Subcutaneous abdominal adipose tissue (tissue), 5 donors: ENCODE measurements at regions not wholly inside any gene's neighbourhood (a gene's known extent, or its start where the extent isn't known, plus 50 kb on each side); places are given as distances from the start of the nearest gene placed in this dataset.

Experiments used
- H3K27ac ChIP-seq: one replicate; pipeline ENCODE4 v1.7.0; 2013; ENCODE audit warnings: low read depth, mild to moderate bottlenecking, inconsistent platforms, low read length, moderate library complexity
- H3K27me3 ChIP-seq, 5 donors: one replicate each; pipeline ENCODE4 v1.7.0; 2013; ENCODE audit warnings: low read length in 5 of 5, inconsistent platforms in 1 of 5; ENCODE audit not compliant: control insufficient read depth in 5 of 5, insufficient read depth in 4 of 5
- H3K36me3 ChIP-seq, 5 donors: one replicate each; pipeline ENCODE4 v1.7.0; 2013; ENCODE audit warnings: low read length in 5 of 5; ENCODE audit not compliant: control insufficient read depth in 5 of 5, insufficient read depth in 5 of 5
- H3K4me1 ChIP-seq, 5 donors: one replicate each; pipeline ENCODE4 v1.7.0; 2013; ENCODE audit warnings: low read length in 5 of 5, mild to moderate bottlenecking in 3 of 5, moderate library complexity in 1 of 5; ENCODE audit not compliant: control insufficient read depth in 5 of 5, insufficient read depth in 5 of 5
- H3K4me3 ChIP-seq, 5 donors: one replicate each; pipeline ENCODE4 v1.7.0; 2013; ENCODE audit warnings: low read length in 5 of 5, low read depth in 1 of 5
- H3K9ac ChIP-seq, 5 donors: one replicate each; pipeline ENCODE4 v1.7.0; 2013; ENCODE audit warnings: low read length in 5 of 5, mild to moderate bottlenecking in 4 of 5, moderate library complexity in 3 of 5
- H3K9me3 ChIP-seq, 5 donors: one replicate each; pipeline ENCODE4 v1.7.0; 2013; ENCODE audit warnings: low read length in 5 of 5; ENCODE audit not compliant: control insufficient read depth in 5 of 5
- donor health status: healthy.
- donor health status: healthy.
- donor health status: healthy.
- donor health status: healthy.
- donor health status: healthy.

DNA sequence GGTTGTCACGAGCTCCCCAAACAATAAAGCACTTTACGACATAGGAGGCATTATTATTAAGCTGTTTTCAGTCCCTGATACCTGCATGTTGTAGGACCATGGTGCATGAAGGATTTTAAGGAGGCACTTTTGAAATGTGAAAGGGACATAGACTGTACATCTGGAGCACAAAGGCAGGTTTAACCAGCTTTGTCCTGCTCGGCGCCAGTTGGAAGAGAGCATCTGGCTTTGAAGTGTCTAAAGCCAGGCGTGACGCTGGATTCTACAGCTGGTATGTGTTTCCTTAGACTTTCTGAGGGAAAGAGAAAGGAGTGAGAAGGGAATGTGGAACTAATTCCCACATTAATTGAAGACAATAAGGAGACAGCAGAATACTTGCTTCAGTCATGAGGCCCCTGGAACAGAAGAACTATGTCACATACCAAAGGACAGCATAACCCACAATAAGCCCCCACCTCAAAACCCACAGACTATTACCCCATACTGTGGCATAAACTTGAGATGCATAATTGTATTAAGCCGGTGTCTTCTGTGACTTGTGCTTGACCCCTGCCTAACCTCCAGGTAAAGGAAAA lies 381.0 kb upstream of the MEX3C start:
- H3K36me3 ChIP-seq, result no peaks in the 10 kb centered on the region
- no peaks in the 10 kb centered on the region for H3K4me1 ChIP-seq
- H3K4me3 ChIP-seq, result no peak overlapping the region
- H3K27ac ChIP-seq, result no peak overlapping the region
- H3K9me3 ChIP-seq, result peaks cover 5 to 20% (median 11%) of the 10 kb centered on the region in 5 donors
- H3K9ac ChIP-seq, result no peak overlapping the region
- H3K27me3 ChIP-seq, result no peaks in the 10 kb centered on the region

DNA sequence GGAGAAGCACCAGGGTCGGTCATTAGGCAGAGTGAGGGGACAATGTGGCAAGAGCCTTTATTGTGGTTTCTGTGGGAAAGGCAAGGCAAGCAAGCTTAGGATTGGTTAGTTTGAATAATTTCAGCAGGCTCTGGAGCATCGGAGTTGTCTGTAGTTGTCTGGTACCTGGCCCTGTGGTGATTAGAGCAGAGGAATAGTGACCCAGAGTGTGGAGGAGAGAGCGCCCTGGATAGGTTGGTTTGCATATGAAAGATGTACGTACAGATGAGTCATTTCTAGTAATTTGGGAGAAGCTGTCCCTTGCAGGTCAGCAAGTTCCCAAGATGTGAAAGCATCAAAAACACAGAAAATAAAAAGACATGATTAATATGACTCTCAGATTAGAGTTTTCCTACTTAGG lies 383.1 kb upstream of the MEX3C start:
- Histone ChIP-seq H3K36me3 (no peaks in the 10 kb centered on the region), H3K9ac (no peak overlapping the region), H3K4me1 (no peaks in the 10 kb centered on the region), H3K9me3 (peaks cover 5 to 15% (median 11%) of the 10 kb centered on the region in 5 donors), H3K4me3 (no peak overlapping the region), H3K27ac (no peak overlapping the region), H3K27me3 (no peaks in the 10 kb centered on the region)

DNA sequence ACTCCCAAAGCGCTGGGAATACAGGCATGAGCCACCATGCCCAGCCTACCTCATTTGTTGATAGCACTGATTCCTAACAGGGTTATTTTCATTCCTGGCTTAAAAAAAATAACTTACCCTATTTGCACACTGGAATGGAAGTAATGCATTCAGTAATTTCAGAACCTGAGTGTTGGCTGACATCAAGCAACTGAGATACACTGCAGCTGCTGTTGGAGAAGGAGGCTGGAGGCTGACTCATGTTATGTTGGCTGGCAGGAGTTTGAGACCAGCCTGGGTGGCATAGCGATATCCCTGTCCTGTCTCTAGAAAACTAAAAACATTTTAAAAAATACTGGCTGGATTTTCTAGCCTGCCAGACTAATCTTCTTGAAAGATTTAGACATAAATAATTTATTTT lies 385.1 kb upstream of the MEX3C start:
- Histone ChIP-seq H3K4me1 (no peaks in the 10 kb centered on the region), H3K4me3 (no peak overlapping the region), H3K9me3 (peaks cover 5 to 10% (median 5%) of the 10 kb centered on the region in 5 donors), H3K36me3 (no peaks in the 10 kb centered on the region), H3K27me3 (no peaks in the 10 kb centered on the region), H3K9ac (no peak overlapping the region), H3K27ac (no peak overlapping the region)

DNA sequence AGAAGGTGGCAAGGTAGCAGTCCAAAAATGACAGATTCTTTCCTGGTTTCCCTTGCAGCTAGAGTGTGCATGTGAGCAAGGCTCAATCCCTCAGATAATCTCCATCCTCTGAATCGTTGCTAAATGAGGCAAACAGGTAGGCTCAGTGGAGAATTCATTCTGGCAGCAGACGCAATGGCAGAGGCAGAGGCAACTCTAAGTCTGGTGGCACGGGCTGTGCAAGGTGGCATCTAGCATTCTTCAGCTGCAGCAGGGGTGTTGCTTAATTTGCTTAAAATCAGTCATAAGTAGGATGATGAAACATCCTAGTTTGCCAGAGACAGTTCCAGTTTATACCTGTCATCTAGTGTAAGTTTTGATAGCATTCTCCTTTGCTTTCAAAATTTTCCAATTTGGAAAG lies 391.1 kb upstream of the MEX3C start:
- no peaks in the 10 kb centered on the region for H3K9me3 ChIP-seq
- no peaks in the 10 kb centered on the region for H3K4me1 ChIP-seq
- no peaks in the 10 kb centered on the region for H3K36me3 ChIP-seq
- no peak overlapping the region for H3K27ac ChIP-seq
- no peak overlapping the region for H3K9ac ChIP-seq
- no peaks in the 10 kb centered on the region for H3K27me3 ChIP-seq
- no peak overlapping the region for H3K4me3 ChIP-seq

DNA sequence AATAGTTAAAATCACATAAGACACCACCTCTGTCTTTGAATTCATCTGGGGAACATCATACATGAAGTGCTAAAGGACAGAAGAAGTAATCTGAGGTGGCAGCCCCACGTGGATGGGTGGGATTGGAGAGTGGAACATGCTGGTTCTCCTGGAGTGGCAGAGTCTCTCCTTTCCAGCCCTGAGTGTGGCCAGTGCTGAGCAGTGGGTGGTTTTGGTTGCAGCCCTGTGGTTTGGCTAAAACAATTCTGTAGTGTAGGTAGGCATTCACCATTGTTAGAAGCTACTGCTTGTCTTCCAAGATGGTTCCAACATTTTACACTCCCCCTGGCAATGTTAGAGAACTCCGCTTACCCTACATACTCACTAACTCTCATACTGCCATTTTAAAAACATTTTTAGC lies 396.4 kb upstream of the MEX3C start:
- no peaks in the 10 kb centered on the region for H3K4me1 ChIP-seq
- H3K27me3 ChIP-seq, result no peaks in the 10 kb centered on the region
- peaks cover 0 to 14% (median 8%) of the 10 kb centered on the region in 5 donors for H3K9me3 ChIP-seq
- H3K4me3 ChIP-seq, result no peak overlapping the region
- H3K36me3 ChIP-seq, result no peaks in the 10 kb centered on the region
- no peak overlapping the region for H3K27ac ChIP-seq
- no peak overlapping the region for H3K9ac ChIP-seq

DNA sequence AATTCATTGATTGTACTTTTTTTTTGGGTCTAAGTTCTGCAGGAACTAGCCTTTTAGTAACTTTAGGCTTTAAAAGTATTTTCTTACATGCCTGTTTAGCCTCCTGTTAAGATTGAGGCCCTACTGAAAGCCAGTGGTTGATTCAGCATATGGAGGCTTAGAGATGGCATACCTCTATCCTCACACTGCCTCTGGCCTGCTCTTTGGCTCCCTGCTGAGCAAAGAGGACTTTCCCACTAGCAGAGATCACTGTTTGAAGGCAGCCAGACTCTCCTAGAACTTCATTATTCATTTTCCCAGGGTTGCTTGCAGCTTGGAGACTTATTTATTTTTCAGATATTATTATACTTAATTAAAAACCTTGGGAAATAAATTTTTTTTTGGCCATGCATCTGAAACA lies 405.6 kb upstream of the MEX3C start:
- Histone ChIP-seq H3K27ac (no peak overlapping the region), H3K4me3 (no peak overlapping the region), H3K27me3 (no peaks in the 10 kb centered on the region), H3K9ac (no peak overlapping the region), H3K36me3 (no peaks in the 10 kb centered on the region), H3K9me3 (peaks cover 0 to 3% (median 0%) of the 10 kb centered on the region in 5 donors), H3K4me1 (no peaks in the 10 kb centered on the region)

DNA sequence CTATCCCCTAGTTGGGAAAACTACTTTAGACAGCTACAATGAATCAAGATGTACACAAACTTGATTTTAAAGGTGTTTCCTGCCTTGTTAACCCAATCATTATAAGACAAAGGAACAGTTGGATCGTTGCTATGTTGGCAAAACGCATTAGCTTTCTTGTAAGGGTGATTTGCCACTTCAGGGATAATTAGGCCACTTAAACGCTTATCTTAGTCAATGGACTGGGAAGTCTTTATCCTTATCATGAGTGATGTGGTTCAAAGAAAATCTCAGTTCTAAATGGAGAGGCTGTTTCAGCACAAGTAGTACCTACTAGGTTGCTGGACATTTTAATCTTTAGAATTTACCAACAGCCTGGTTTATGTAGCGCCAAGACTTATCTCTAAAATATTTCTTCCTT lies 406.1 kb upstream of the MEX3C start:
- no peak overlapping the region for H3K9ac ChIP-seq
- H3K4me1 ChIP-seq, result no peaks in the 10 kb centered on the region
- no peaks in the 10 kb centered on the region for H3K36me3 ChIP-seq
- H3K9me3 ChIP-seq, result no peaks in the 10 kb centered on the region
- H3K4me3 ChIP-seq, result no peak overlapping the region
- no peaks in the 10 kb centered on the region for H3K27me3 ChIP-seq
- H3K27ac ChIP-seq, result no peak overlapping the region

DNA sequence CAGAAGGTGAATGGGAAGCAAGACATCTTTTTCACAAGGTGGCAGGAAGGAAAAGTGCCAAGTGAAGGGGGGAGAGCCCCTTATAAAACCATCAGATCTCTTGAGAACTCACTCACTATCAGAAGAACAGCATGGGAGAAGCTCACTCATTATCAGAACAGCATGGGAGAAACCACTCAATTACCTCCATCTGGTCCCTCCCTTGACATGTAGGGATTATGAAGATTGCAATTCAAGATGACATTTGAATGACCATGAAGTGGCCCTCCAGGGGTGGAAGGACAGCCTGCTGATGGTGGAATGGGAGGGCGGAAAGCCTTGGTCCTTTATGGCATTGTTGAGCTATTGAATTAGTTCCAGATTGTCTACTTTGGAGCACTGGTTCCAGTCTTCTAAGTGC lies 413.0 kb upstream of the MEX3C start:
- H3K27ac ChIP-seq, result no peak overlapping the region
- H3K36me3 ChIP-seq, result no peaks in the 10 kb centered on the region
- no peaks in the 10 kb centered on the region for H3K4me1 ChIP-seq
- no peaks in the 10 kb centered on the region for H3K27me3 ChIP-seq
- H3K9me3 ChIP-seq, result no peaks in the 10 kb centered on the region
- H3K4me3 ChIP-seq, result no peak overlapping the region
- no peak overlapping the region for H3K9ac ChIP-seq

DNA sequence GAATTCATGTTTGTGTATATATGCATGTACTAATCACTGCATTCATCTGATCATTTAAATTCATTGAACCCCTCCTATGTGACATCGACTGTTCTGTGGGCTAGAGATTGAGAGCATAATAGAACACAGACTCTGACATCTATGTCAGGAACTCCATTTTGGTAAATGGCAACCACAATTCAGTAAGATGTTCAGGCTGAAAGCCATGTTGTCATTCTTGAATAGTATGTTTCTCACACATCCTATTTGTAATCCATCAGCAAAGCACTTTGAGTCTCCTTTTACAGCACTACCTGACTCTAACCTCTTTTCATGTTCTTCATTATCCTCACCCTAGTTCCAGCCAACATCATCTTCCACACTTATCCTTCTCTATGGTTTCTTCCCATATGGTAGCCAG lies 413.8 kb upstream of the MEX3C start:
- H3K36me3 ChIP-seq, result no peaks in the 10 kb centered on the region
- H3K27me3 ChIP-seq, result no peaks in the 10 kb centered on the region
- H3K9ac ChIP-seq, result no peak overlapping the region
- H3K4me3 ChIP-seq, result no peak overlapping the region
- no peak overlapping the region for H3K27ac ChIP-seq
- no peaks in the 10 kb centered on the region for H3K9me3 ChIP-seq
- H3K4me1 ChIP-seq, result no peaks in the 10 kb centered on the region

DNA sequence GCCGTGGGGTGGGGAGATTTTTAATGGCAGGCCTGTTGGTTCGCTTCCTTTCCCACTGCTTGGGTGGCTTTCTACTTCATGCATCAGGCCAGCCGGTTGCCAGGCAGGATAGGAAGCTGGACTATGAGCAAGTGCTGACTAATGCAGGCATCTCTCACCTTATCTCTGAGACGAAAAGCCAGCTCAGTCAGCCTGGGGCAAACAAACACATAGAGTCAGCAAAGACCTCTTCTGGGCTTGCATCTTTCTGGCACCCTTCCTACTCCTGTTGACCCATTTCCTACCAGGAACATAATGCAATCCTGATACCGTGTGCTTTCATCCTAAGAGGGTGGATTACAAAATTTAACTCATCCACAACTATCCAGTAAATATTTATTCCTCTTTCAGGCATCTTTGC lies 416.6 kb upstream of the MEX3C start:
- no peaks in the 10 kb centered on the region for H3K4me1 ChIP-seq
- H3K4me3 ChIP-seq, result no peak overlapping the region
- no peak overlapping the region for H3K9ac ChIP-seq
- H3K27me3 ChIP-seq, result no peaks in the 10 kb centered on the region
- H3K27ac ChIP-seq, result no peak overlapping the region
- no peaks in the 10 kb centered on the region for H3K36me3 ChIP-seq
- no peaks in the 10 kb centered on the region for H3K9me3 ChIP-seq
